ENCODE measurements at regions not wholly inside any gene's neighbourhood (a gene's known extent, or its start where the extent isn't known, plus 50 kb on each side); places are given as distances from the start of the nearest gene placed in this dataset.
"Not testable (repeated sequence)": the region's sequence is repeated elsewhere in the genome, so short reads cannot be mapped to it uniquely, and the experiment has no call there.

GRCh38 chr2:181790716-181791649 lies 100.5 kb upstream of the ITPRID2 start:
- peak in 1 of 3 donors; percentile 92 for DNase-seq

- no peak for DNase-seq
Measured at GRCh38 chr2:181792906-181793305, 98.6 kb upstream of the ITPRID2 start.

GRCh38 chr2:181798022-181798421 lies 93.5 kb upstream of the ITPRID2 start:
- DNase-seq: no peak

- DNase-seq: not testable (repeated sequence)
Measured at GRCh38 chr2:181802300-181802699, 89.2 kb upstream of the ITPRID2 start.

- not testable (repeated sequence) for DNase-seq
Measured at GRCh38 chr2:181803903-181804799, 87.4 kb upstream of the ITPRID2 start.

GRCh38 chr2:181805228-181806038 lies 86.1 kb upstream of the ITPRID2 start:
- peak in 2 of 3 donors; percentile 30 to 72 for DNase-seq

- no peak for DNase-seq
Measured at GRCh38 chr2:181806039-181806392, 85.5 kb upstream of the ITPRID2 start.

- no peak for DNase-seq
Measured at GRCh38 chr2:181807526-181807925, 84.0 kb upstream of the ITPRID2 start.

- peak in 1 of 3 donors; percentile 46 for DNase-seq
Measured at GRCh38 chr2:181810823-181811695, 80.5 kb upstream of the ITPRID2 start.

GRCh38 chr2:181812106-181812743 lies 79.3 kb upstream of the ITPRID2 start:
- DNase-seq: no peak

GRCh38 chr2:181814057-181814491 lies 77.5 kb upstream of the ITPRID2 start:
- peak; percentile 38 to 57 (median 45) for DNase-seq

- DNase-seq: no peak
Measured at GRCh38 chr2:181817509-181817908, 74.0 kb upstream of the ITPRID2 start.

GRCh38 chr2:181818058-181818680 lies 73.4 kb upstream of the ITPRID2 start:
- no peak for DNase-seq

GRCh38 chr2:181818840-181819239 lies 72.7 kb upstream of the ITPRID2 start:
- no peak for DNase-seq

GRCh38 chr2:181821049-181821448 lies 70.5 kb upstream of the ITPRID2 start:
- DNase-seq: no peak

- DNase-seq: no peak
Measured at GRCh38 chr2:181822097-181822496, 69.4 kb upstream of the ITPRID2 start.

GRCh38 chr2:181823405-181823804 lies 68.1 kb upstream of the ITPRID2 start:
- no peak for DNase-seq

GRCh38 chr2:181828122-181828705 lies 63.3 kb upstream of the ITPRID2 start:
- DNase-seq: no peak

- DNase-seq: no peak
Measured at GRCh38 chr2:181829230-181829629, 62.3 kb upstream of the ITPRID2 start.
